Endothelial cell of umbilical vein (primary cell): ENCODE measurements at regions not wholly inside any gene's neighbourhood (a gene's known extent, or its start where the extent isn't known, plus 50 kb on each side); places are given as distances from the start of the nearest gene placed in this dataset.

ENCODE experiments used
- BruUV-seq: library from RNA; stranded (reverse); fragments of 400-500 nt; replicated peaks from 2 replicates; lab custom pipeline; 2021; lab: Mats Ljungman, UMichigan
- CTCF ChIA-PET: fragments of 300-600, 350-600 bp; sonication (Branson Sonifier 250); formaldehyde crosslinking; loops from one replicate; lab custom pipeline; 2021; ENCODE audit warnings: antibody characterized with exemption, inconsistent platforms; lab: Charles Lee
- POLR2A ChIA-PET: fragments of 300-600, 350-600 bp; sonication (Branson Sonifier 250); formaldehyde crosslinking; loops from one replicate; lab custom pipeline; 2021; ENCODE audit warnings: antibody characterized with exemption, inconsistent platforms; lab: Charles Lee
- DNase-seq: peaks from one replicate; pipeline ENCODE4 v3.0.0-alpha.2; 2011; ENCODE audit warnings: low read depth, low spot score
- FAIRE-seq: peaks from 2 replicates; lab custom pipeline; 2011; peaks lifted over from hg19 to GRCh38; lab: Jason Lieb, UNC
- H2AFZ ChIP-seq: 2 replicates; pipeline ENCODE4 v1.6.0; 2012; ENCODE audit warnings: low read depth, low read length, control low read depth, inconsistent platforms
- H3K27ac ChIP-seq: 2 replicates; pipeline ENCODE4 v1.5.1; 2011; ENCODE audit warnings: low read depth, mild to moderate bottlenecking, control low read depth, low read length, moderate library complexity; ENCODE audit not compliant: insufficient read depth
- H3K27me3 ChIP-seq, 2 experiments: 2 replicates each; pipeline versions ENCODE4 v1.6.0 to v1.6.1; 2011; ENCODE audit warnings: low read length in 2 of 2, mixed read lengths in 1 of 2; ENCODE audit not compliant: control insufficient read depth in 2 of 2, insufficient read depth in 2 of 2
- H3K36me3 ChIP-seq, 2 experiments: 2 replicates in 1 of 2; 3 replicates in 1 of 2; pipeline ENCODE4 v1.5.1; 2011; ENCODE audit warnings: low read length in 2 of 2, mild to moderate bottlenecking in 1 of 2, moderate library complexity in 1 of 2; ENCODE audit not compliant: control insufficient read depth in 2 of 2, insufficient read depth in 2 of 2; ENCODE audit errors: extremely low read depth in 1 of 2
- H3K4me1 ChIP-seq: 3 replicates; pipeline ENCODE4 v1.5.1; 2011; ENCODE audit warnings: mild to moderate bottlenecking, low read length; ENCODE audit not compliant: control insufficient read depth, insufficient read depth; ENCODE audit errors: extremely low read depth
- H3K4me2 ChIP-seq: 2 replicates; pipeline ENCODE4 v1.6.1; 2011; ENCODE audit warnings: low read length, control low read depth, mixed read lengths; ENCODE audit not compliant: insufficient read depth
- H3K4me3 ChIP-seq, 3 experiments: fragments of 200-600 bp in 1 of 3; sonication (generic), shearing (Covaris generic) in 1 of 3; replicated peaks in 1 of 3; 2 replicates each; pipeline ENCODE4 v1.5.1; 2011 to 2016; ENCODE audit warnings: control low read depth in 3 of 3, low read length in 3 of 3, mild to moderate bottlenecking in 2 of 3, inconsistent platforms in 1 of 3, low read depth in 1 of 3, moderate library complexity in 1 of 3; ENCODE audit not compliant: insufficient read depth in 1 of 3
- H3K79me2 ChIP-seq: 2 replicates; pipeline ENCODE4 v1.6.0; 2012; ENCODE audit warnings: low read length, inconsistent platforms; ENCODE audit not compliant: control insufficient read depth, insufficient read depth
- H3K9ac ChIP-seq: replicated peaks from 2 replicates; pipeline ENCODE3; 2011; ENCODE audit warnings: low read length, control low read depth; ENCODE audit not compliant: insufficient read depth; ENCODE audit errors: extremely low read depth
- H3K9me1 ChIP-seq: replicated peaks from 3 replicates; pipeline ENCODE4 v1.6.0; 2011; ENCODE audit warnings: mild to moderate bottlenecking, low read length; ENCODE audit not compliant: control insufficient read depth, insufficient read depth; ENCODE audit errors: extremely low read depth
- H3K9me3 ChIP-seq: replicated peaks from 2 replicates; pipeline ENCODE4 v1.5.1; 2012; ENCODE audit warnings: low read length, inconsistent platforms; ENCODE audit not compliant: control insufficient read depth, insufficient read depth
- H4K20me1 ChIP-seq: replicated peaks from 2 replicates; pipeline ENCODE3; 2011; ENCODE audit warnings: mild to moderate bottlenecking, low read length; ENCODE audit not compliant: control insufficient read depth, insufficient read depth; ENCODE audit errors: extremely low read depth
- CTCF ChIP-seq, 2 donors: IDR thresholded peaks; 1 replicate in 1 of 2; 2 replicates in 1 of 2; pipeline ENCODE4 v1.5.1; 2011; ENCODE audit warnings: low read length in 2 of 2, mild to moderate bottlenecking in 2 of 2, moderate library complexity in 2 of 2, control low read depth in 1 of 2, inconsistent platforms in 1 of 2, low read depth in 1 of 2; ENCODE audit not compliant: insufficient read depth in 1 of 2; ENCODE audit errors: extremely low read depth in 1 of 2
- EZH2 ChIP-seq: IDR thresholded peaks from 2 replicates; pipeline ENCODE4 v1.6.1; 2012; ENCODE audit warnings: borderline replicate concordance, low read depth, mild to moderate bottlenecking, moderate library complexity, low read length, inconsistent platforms; ENCODE audit not compliant: severe bottlenecking
- FOS ChIP-seq: IDR thresholded peaks from 2 replicates; pipeline ENCODE4 v1.6.1; 2011; ENCODE audit warnings: mild to moderate bottlenecking, low read length, moderate library complexity, borderline replicate concordance; ENCODE audit not compliant: insufficient read depth
- GATA2 ChIP-seq: IDR thresholded peaks from 2 replicates; pipeline ENCODE4 v1.7.0; 2011; ENCODE audit warnings: low read depth, mild to moderate bottlenecking, moderate library complexity, mixed read lengths, low read length; ENCODE audit not compliant: insufficient read length, insufficient read depth
- JUN ChIP-seq: IDR thresholded peaks from 2 replicates; pipeline ENCODE4 v1.6.1; 2011; ENCODE audit warnings: borderline replicate concordance, low read depth; ENCODE audit not compliant: insufficient read length, insufficient read depth
- MAX ChIP-seq: IDR thresholded peaks from 2 replicates; pipeline ENCODE4 v1.6.1; 2011; ENCODE audit not compliant: insufficient read depth, insufficient read length
- MYC ChIP-seq: IDR thresholded peaks from one replicate; pipeline ENCODE4 v1.6.1; 2011; ENCODE audit warnings: mild to moderate bottlenecking, low read depth, low read length
- POLR2A ChIP-seq: IDR thresholded peaks from 2 replicates; pipeline ENCODE4 v1.6.1; 2012; ENCODE audit warnings: low read depth, mild to moderate bottlenecking, control low read depth, low read length
- POLR2AphosphoS5 ChIP-seq: IDR thresholded peaks from 2 replicates; pipeline ENCODE4 v1.6.1; 2012; ENCODE audit warnings: low read depth, mild to moderate bottlenecking, control low read depth, low read length, moderate library complexity; ENCODE audit not compliant: insufficient read depth
- dilution Hi-C: fragments of 300-500 bp; cut with MboI; formaldehyde crosslinking; loops from one replicate; pipeline ENCODE4 v1.15.0; 2019; ENCODE audit warnings: low sequenced_read_pairs; ENCODE audit not compliant: extremely low pct_ligation_motif_present
- intact Hi-C: fragments of 100-400 bp; cut with micrococcal nuclease; formaldehyde crosslinking; loops from one replicate; pipeline ENCODE4 v1.10.0; 2022

- H2AFZ ChIP-seq = no peak overlapping the region
- CTCF ChIA-PET = no interaction called here
- dilution Hi-C loops = no loop called here
These were observed 397.5 kb downstream of the TGFB2 start for GRCh38 chr1:218742467-218743262.

More at GRCh38 chr1:218742467-218743262, 397.5 kb downstream of the TGFB2 start:
- BruUV-seq = no TSS peak
- Histone ChIP-seq H4K20me1 (no peaks in the 10 kb centered on the region), H3K9ac (no peak overlapping the region), H3K4me3 (no peak overlapping the region), H3K9me3 (no peaks in the 10 kb centered on the region), H3K36me3 (no peaks in the 10 kb centered on the region), H3K9me1 (no peaks in the 10 kb centered on the region), H3K4me2 (no peak overlapping the region), H3K4me1 (no peaks in the 10 kb centered on the region), H3K27me3 (no peaks in the 10 kb centered on the region), H3K27ac (no peak overlapping the region), H3K79me2 (no peaks in the 10 kb centered on the region)
- no peak for DNase-seq
- POLR2A ChIA-PET = no interaction called here
- intact Hi-C loops = no loop called here
- TF ChIP-seq EZH2 (no peak), JUN (no peak), POLR2A (no peak), GATA2 (no peak), POLR2AphosphoS5 (no peak), CTCF (IDR thresholded peaks at IDR 0.05; ENCODE audit: extremely low read depth in 1 of 2, insufficient read depth in 1 of 2, low read depth in 1 of 2, low read length in 2 of 2) (no peak), MYC (no peak), MAX (no peak), FOS (no peak)
- FAIRE-seq = no peak
